GM04503 (cell line): ENCODE measurements at regions not wholly inside any gene's neighbourhood (a gene's known extent, or its start where the extent isn't known, plus 50 kb on each side); places are given as distances from the start of the nearest gene placed in this dataset.

Experiments used
- DNase-seq: peaks from one replicate; pipeline ENCODE4 v3.0.0-alpha.2; 2012; ENCODE audit warnings: low read depth

GRCh38 chr2:214674278-214674677 lies 135.2 kb downstream of the BARD1 start:
- no peak for DNase-seq

DNA sequence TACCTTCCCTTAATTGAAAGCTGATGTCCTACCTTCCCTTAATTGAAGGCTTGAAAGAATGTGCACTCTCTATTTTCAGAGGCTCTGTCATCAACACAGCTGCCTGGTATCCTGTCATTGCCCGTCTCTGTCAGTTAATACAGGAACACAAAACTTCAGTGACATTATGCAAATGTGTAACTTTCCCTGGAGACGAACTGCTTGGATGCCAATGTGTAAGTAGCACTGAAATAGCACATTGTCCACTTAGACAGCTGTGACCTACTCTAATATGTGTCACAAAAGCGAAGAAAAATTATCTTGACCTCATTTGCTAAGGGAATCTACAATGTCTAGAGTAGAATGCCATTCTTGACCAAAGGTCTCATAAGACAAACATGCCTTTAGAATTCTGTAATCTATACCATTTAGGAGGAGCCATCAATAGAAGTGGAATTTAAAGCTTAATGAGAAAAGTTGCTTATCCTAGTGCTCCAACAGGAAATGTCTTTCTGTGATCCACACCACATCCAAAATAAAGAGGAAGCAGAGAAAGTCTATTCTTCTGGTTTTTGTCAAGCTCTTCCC lies 138.1 kb downstream of the BARD1 start:
- DNase-seq = no peak

DNA sequence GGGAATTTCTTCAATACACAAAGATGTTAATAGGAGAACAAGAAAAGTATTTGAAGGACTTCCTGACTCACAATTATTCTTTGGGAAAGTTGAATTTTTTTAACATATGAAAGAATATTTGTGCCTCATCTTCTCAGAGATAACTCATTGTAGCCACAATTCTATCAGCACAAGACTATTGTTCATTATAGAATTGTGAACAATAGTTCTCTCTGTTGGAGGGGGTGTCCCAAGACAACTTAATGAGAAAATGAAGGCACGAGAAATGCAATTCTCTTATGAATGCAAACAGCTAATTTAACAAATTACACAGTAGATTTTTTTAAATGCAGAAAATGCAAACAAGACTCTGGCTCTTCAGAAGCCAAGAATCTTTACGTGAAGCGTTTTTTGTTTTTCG lies 157.0 kb downstream of the BARD1 start:
- no peak for DNase-seq

DNA sequence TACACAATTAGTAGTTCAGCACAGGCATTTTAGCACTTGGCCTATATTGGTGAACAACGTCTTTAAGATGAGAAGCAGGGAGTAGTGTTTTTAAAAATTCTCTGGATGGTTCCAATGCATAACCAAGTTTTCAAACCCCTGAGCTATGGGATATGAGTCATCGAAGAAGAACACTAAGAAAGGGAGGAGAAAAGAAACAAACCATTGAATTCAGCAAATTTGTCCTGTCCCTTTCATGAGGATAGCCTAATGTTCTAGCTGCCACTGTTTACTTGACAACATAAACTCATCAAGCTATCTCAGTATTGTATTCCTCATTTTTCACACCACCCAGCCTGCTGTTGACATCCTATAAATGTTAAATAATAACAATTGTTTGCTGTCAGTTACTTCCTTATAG lies 158.0 kb downstream of the BARD1 start:
- DNase-seq = no peak

- peak; percentile 27 for DNase-seq
These were observed 159.9 kb downstream of the BARD1 start for GRCh38 chr2:214649440-214650205.

GRCh38 chr2:214648520-214648919 lies 161.0 kb downstream of the BARD1 start:
- DNase-seq = no peak

DNA sequence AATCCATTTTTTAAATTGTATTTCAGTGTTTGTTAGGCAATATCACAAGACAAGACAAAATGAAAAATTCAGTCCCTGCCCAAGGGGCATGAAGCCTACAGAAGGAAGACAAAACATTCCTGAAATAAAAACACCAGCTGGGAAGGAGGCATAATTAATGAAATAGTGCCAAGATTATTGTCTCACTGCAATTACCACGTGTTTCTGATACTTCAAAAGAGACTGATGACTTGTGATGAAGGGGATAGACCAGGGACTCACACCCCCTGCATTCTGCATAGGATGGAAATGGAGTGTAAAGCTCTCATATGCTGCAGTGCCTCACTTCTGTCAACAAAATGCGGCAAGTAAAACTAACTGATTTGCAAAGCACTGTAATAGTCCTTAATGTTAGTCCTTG lies 178.1 kb downstream of the BARD1 start:
- no peak for DNase-seq

DNA sequence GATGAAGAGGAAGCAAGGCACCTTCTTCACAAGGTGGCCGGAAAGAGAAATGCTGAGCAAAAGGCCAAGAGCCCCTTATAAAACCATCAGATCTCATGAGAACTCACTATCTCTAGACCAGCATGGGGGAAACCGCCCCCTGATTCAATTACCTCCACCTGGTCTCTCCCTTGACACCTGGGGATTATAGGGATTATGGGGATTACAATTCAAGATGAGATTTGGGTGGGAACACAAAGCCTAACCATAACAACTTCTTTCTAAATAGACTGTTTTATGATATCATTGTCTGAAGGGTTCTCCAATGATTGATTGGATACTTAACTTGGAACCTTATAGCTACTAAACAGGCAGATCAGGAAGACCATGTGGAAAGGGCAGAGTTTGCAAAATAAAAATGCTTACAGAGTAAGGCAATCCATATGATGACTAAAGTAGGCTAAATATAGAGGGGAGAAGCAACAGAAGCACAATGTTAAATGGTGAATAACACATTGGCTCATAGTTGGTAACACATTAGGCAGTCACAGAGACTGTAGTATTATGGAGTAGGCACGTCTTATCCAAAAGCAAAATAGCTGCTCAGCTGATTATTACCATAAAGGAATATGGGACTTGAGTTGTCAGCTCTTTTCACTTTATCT lies 179.0 kb downstream of the BARD1 start:
- peak; percentile 15 for DNase-seq

GRCh38 chr2:214629875-214630274 lies 179.6 kb downstream of the BARD1 start:
- DNase-seq = no peak
